Hepatocyte (in vitro differentiated cells): ENCODE measurements at regions not wholly inside any gene's neighbourhood (a gene's known extent, or its start where the extent isn't known, plus 50 kb on each side); places are given as distances from the start of the nearest gene placed in this dataset.

Experiments
- DNase-seq: peaks from one replicate; pipeline ENCODE4 v3.0.0-alpha.2; 2016; ENCODE audit warnings: low spot score
- H2AFZ ChIP-seq: fragments of 200-600 bp; sonication (generic); 2 replicates; pipeline ENCODE4 v1.6.0; 2016; ENCODE audit warnings: antibody characterized with exemption, mild to moderate bottlenecking
- H3K27ac ChIP-seq: fragments of 200-600 bp; sonication (generic); 2 replicates; pipeline ENCODE4 v1.5.1; 2016; ENCODE audit warnings: mild to moderate bottlenecking
- H3K27me3 ChIP-seq: fragments of 200-600 bp; sonication (generic); 2 replicates; pipeline ENCODE4 v1.6.1; 2016
- H3K36me3 ChIP-seq: fragments of 200-600 bp; sonication (generic); replicated peaks from 2 replicates; pipeline ENCODE4 v1.5.1; 2016; ENCODE audit warnings: low read depth; ENCODE audit not compliant: insufficient read depth
- H3K4me1 ChIP-seq: fragments of 200-600 bp; sonication (generic); 2 replicates; pipeline ENCODE4 v1.5.1; 2016; ENCODE audit warnings: mild to moderate bottlenecking, moderate library complexity; ENCODE audit not compliant: insufficient read depth
- H3K4me2 ChIP-seq: fragments of 200-600 bp; sonication (generic); 2 replicates; pipeline ENCODE4 v1.6.0; 2016
- H3K4me3 ChIP-seq: fragments of 200-600 bp; sonication (generic); 2 replicates; pipeline ENCODE4 v1.5.1; 2016; ENCODE audit warnings: mild to moderate bottlenecking
- H3K79me2 ChIP-seq: fragments of 200-600 bp; sonication (generic); 2 replicates; pipeline ENCODE4 v1.6.0; 2017; ENCODE audit warnings: mild to moderate bottlenecking
- H3K9me2 ChIP-seq: fragments of 200-600 bp; sonication (generic); replicated peaks from 2 replicates; pipeline ENCODE4 v1.6.0; 2017; ENCODE audit warnings: mild to moderate bottlenecking; ENCODE audit not compliant: insufficient read depth
- H3K9me3 ChIP-seq: fragments of 200-600 bp; sonication (generic); 2 replicates; pipeline ENCODE4 v1.5.1; 2016; ENCODE audit warnings: low read depth, mild to moderate bottlenecking
- H4K20me1 ChIP-seq: fragments of 200-600 bp; sonication (generic); 2 replicates; pipeline ENCODE4 v1.6.0; 2016; ENCODE audit warnings: mild to moderate bottlenecking; ENCODE audit not compliant: insufficient read depth, poor library complexity, severe bottlenecking
- EZH2 ChIP-seq: fragments of 200-600 bp; sonication (generic); IDR thresholded peaks from 2 replicates; pipeline ENCODE4 v1.6.1; 2016; ENCODE audit warnings: antibody characterized with exemption, mild to moderate bottlenecking, borderline replicate concordance
- EZH2phosphoT487 ChIP-seq: fragments of 200-600 bp; sonication (generic); IDR thresholded peaks from one replicate; pipeline ENCODE4 v1.6.1; 2018; ENCODE audit warnings: antibody characterized with exemption, mild to moderate bottlenecking, low read depth, moderate library complexity; ENCODE audit not compliant: unreplicated experiment, severe bottlenecking
- WGBS: methylation state at CpG from one replicate; pipeline ENCODE4 v1.1.6; 2016; ENCODE audit warnings: low lambda C conversion rate; ENCODE audit errors: missing lambda C conversion rate; 5-methylcytosine and 5-hydroxymethylcytosine counted together
- TF ChIP-seq, protein P1 (sequence below): fragments of 200-600 bp; sonication (generic); IDR thresholded peaks from 2 replicates; pipeline ENCODE4 v1.5.1; 2016; ENCODE audit warnings: antibody characterized with exemption, mild to moderate bottlenecking; ENCODE audit not compliant: poor library complexity

DNA sequence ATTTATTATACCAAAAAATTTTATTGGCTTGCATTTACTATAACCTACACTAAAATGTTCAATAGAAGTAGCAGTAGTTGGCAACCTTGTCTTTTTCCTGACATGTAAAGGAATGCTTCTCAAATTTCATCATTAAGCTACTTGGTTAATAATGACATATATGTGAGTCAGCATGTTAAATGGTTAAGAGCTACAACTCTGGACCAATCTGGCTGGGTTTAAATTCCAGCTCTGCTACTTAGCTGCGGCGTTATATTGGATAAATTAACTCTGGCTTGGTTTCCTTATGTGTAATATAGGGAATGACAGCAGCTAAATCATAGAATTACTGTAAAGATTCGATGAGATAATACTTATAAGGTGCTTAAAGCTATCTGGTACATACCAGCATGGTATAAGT, 53.7 kb upstream of the OTOGL start:
- no peaks in the 10 kb centered on the region for H4K20me1 ChIP-seq
- H3K79me2 ChIP-seq: no peaks in the 10 kb centered on the region
- no peak overlapping the region for H3K4me2 ChIP-seq
- H3K4me1 ChIP-seq: no peaks in the 10 kb centered on the region
- no peaks in the 10 kb centered on the region for H3K9me2 ChIP-seq
- no peaks in the 10 kb centered on the region for H3K9me3 ChIP-seq
- TF ChIP-seq, protein P1, sequence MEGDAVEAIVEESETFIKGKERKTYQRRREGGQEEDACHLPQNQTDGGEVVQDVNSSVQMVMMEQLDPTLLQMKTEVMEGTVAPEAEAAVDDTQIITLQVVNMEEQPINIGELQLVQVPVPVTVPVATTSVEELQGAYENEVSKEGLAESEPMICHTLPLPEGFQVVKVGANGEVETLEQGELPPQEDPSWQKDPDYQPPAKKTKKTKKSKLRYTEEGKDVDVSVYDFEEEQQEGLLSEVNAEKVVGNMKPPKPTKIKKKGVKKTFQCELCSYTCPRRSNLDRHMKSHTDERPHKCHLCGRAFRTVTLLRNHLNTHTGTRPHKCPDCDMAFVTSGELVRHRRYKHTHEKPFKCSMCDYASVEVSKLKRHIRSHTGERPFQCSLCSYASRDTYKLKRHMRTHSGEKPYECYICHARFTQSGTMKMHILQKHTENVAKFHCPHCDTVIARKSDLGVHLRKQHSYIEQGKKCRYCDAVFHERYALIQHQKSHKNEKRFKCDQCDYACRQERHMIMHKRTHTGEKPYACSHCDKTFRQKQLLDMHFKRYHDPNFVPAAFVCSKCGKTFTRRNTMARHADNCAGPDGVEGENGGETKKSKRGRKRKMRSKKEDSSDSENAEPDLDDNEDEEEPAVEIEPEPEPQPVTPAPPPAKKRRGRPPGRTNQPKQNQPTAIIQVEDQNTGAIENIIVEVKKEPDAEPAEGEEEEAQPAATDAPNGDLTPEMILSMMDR: no peak
- H2AFZ ChIP-seq: no peak overlapping the region
- H3K27me3 ChIP-seq: no peaks in the 10 kb centered on the region
- no peak for DNase-seq
- WGBS: 86% methylated on average over 3 of the region's 3 CpGs
- H3K4me3 ChIP-seq: no peak overlapping the region
- no peaks in the 10 kb centered on the region for H3K36me3 ChIP-seq
- H3K27ac ChIP-seq: no peak overlapping the region

DNA sequence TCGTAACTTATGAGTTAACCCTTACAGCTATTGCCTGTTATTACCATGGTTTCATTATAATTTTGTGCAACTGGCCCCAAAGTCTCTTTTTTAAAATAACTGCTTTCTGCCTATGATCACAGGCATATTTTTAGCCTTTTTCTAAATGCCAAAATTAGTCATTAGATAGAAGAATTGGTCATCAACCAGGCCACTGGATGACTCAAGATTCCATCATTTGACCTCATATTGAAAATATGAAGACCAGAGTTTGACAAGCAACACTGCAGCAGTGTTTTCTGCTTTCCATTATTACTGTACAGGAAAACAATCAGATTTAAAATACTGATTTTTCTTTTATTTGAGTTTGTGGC, 54.7 kb upstream of the OTOGL start:
- no peak for DNase-seq
- no peaks in the 10 kb centered on the region for H3K27me3 ChIP-seq
- no peak overlapping the region for H2AFZ ChIP-seq
- no peaks in the 10 kb centered on the region for H3K4me1 ChIP-seq
- H3K9me3 ChIP-seq: no peaks in the 10 kb centered on the region
- no peaks in the 10 kb centered on the region for H3K79me2 ChIP-seq
- 100% methylated on average over 1 of the region's 1 CpG for WGBS
- H3K36me3 ChIP-seq: no peaks in the 10 kb centered on the region
- no peaks in the 10 kb centered on the region for H4K20me1 ChIP-seq
- no peak overlapping the region for H3K27ac ChIP-seq
- H3K4me3 ChIP-seq: no peak overlapping the region
- no peaks in the 10 kb centered on the region for H3K9me2 ChIP-seq
- TF ChIP-seq, protein P1: no peak
- TF ChIP-seq EZH2 (no peak), EZH2phosphoT487 (no peak)
- H3K4me2 ChIP-seq: no peak overlapping the region

DNA sequence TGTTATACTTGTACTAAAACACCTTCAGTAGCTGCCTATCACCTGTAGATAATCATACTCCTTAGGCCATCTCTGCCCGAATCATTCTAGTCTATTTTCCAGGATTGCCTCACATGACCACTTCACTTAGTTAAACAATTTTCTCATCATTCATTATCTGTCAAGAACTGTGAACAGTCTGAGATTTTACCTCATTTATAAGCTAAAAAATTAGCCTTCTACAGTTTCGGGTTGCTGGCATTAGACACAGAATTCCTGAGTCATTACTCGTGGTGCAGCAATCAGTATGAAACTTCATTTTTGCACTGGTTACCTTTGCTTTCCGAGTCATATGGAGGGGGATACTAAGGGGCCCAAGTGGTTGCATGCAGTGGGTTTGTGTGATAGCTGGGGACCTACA, 57.6 kb upstream of the OTOGL start:
- no peaks in the 10 kb centered on the region for H3K36me3 ChIP-seq
- H3K9me3 ChIP-seq: no peaks in the 10 kb centered on the region
- no peak overlapping the region for H3K4me3 ChIP-seq
- no peak for DNase-seq
- H3K9me2 ChIP-seq: no peaks in the 10 kb centered on the region
- no peaks in the 10 kb centered on the region for H3K27me3 ChIP-seq
- 76% methylated on average over 4 of the region's 4 CpGs for WGBS
- H3K27ac ChIP-seq: no peak overlapping the region
- TF ChIP-seq, protein P1: no peak
- no peak for TF ChIP-seq EZH2
- no peak for TF ChIP-seq EZH2phosphoT487
- no peak overlapping the region for H2AFZ ChIP-seq
- H4K20me1 ChIP-seq: no peaks in the 10 kb centered on the region
- no peak overlapping the region for H3K4me2 ChIP-seq
- no peaks in the 10 kb centered on the region for H3K4me1 ChIP-seq
- H3K79me2 ChIP-seq: no peaks in the 10 kb centered on the region

- H3K9me3 ChIP-seq: no peaks in the 10 kb centered on the region
- WGBS: 89% methylated on average over 2 of the region's 2 CpGs
- H3K4me2 ChIP-seq: no peak overlapping the region
- H4K20me1 ChIP-seq: no peaks in the 10 kb centered on the region
- H2AFZ ChIP-seq: no peak overlapping the region
- no peak overlapping the region for H3K27ac ChIP-seq
- no peak overlapping the region for H3K4me3 ChIP-seq
- no peaks in the 10 kb centered on the region for H3K4me1 ChIP-seq
- no peaks in the 10 kb centered on the region for H3K36me3 ChIP-seq
- no peaks in the 10 kb centered on the region for H3K9me2 ChIP-seq
- DNase-seq: no peak
- no peaks in the 10 kb centered on the region for H3K79me2 ChIP-seq
- H3K27me3 ChIP-seq: no peaks in the 10 kb centered on the region
- TF ChIP-seq EZH2 (no peak), EZH2phosphoT487 (no peak)
- TF ChIP-seq, protein P1: no peak
Measured at GRCh38 chr12:80041071-80041470, 58.3 kb upstream of the OTOGL start.
